ENCODE measurements at regions not wholly inside any gene's neighbourhood (a gene's known extent, or its start where the extent isn't known, plus 50 kb on each side); places are given as distances from the start of the nearest gene placed in this dataset.

- DNase-seq (ENCODE audit: low read depth): no peak
Measured at GRCh38 chr9:126126807-126127206, 199.8 kb upstream of the MVB12B start.

DNA sequence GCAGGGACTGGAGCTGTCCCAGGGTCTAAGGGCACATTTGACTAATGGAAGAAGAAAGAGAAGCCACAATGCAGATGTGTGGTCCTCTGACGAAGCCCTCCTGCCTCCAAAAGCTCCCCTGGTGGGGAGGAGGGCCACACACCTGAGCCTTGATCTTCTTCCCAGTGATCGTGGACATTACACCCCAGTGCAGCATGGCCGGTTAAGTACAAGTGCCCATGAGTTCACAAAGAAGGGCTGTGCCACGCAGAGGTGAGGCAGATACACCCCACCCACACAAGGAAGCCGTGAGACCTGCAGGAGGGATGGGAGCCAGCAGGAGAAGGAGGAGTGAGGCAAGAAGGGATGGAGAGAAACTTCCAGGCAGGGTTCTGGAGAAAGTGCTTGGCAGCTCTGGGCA, 199.0 kb upstream of the MVB12B start:
- DNase-seq (ENCODE audit: low read depth): no peak

GRCh38 chr9:126128494-126129142, 198.0 kb upstream of the MVB12B start:
- no peak for DNase-seq (ENCODE audit: low read depth)

DNA sequence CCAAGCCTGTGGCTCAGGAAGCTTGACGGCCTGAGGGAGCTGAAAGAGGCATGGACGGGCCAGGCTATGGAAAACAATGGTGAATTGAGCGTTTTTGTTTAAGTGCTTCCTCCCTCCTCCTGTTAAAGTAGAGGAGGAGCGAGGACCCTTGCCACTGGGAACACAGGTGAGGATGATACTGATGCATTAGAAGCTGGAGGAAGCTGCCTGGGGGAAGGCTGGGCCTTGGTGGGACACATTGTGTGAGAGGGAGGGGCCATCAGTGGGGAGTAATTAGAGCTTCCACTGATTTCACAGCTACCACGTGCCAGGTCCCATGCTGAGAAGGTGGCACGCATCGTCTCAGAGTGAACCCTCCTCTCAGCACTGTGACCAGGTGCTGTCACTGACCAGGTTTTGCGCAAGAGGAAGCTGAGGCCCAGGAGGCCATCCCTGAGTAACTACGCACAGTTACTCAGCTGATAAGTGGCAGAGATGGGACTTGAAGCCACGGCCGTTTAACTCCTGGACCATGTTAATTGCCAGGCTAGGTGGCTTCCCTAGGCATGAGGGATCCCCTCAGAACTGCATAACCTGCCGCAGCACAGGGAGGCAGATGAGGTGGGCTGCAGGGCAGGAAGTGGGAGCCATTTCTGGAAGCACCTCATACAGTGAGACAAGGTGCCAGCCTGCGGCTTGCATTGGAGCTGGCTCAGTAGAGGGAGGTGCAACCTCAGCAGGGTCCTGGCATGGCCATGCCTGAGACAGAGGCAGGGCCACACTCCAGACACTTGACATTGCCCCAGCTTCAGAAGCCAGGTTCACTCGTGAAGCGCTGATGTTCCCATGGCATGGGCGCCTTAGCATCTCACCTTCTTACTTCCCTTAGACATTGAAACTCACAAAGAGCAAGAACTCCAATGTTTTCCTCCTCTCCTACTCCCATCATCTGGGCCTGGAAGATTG, 195.3 kb upstream of the MVB12B start:
- DNase-seq (ENCODE audit: low read depth): no peak

DNA sequence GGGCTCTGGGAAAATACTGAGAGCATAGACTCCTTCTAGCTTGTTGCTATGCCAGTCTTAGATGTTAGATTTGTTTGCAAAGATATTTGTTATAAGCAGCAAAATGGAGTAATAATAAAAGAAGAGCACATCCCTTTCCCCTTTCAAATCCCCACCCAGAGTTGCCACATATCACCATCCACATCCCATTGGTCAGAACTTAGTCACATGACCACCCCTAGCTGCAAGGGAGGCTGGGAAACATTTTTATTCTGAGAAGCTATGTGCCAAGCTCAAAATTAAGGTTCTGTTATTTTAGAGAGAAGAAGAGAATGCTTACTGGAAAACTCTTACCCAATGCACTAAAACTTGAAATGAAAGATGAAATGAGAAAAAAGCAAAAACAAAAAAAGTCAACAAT, 193.9 kb upstream of the MVB12B start:
- DNase-seq (ENCODE audit: low read depth): no peak

- DNase-seq (ENCODE audit: low read depth): no peak
Measured at GRCh38 chr9:126144196-126144595, 182.4 kb upstream of the MVB12B start.

- DNase-seq (ENCODE audit: low read depth): no peak
Measured at GRCh38 chr9:126144603-126145456, 181.8 kb upstream of the MVB12B start.

- DNase-seq (ENCODE audit: low read depth): no peak
Measured at GRCh38 chr9:126145887-126146253, 180.8 kb upstream of the MVB12B start.

- DNase-seq (ENCODE audit: low read depth): no peak
Measured at GRCh38 chr9:126146254-126147145, 180.1 kb upstream of the MVB12B start.

- no peak for DNase-seq (ENCODE audit: low read depth)
Measured at GRCh38 chr9:126147186-126147935, 179.3 kb upstream of the MVB12B start.

DNA sequence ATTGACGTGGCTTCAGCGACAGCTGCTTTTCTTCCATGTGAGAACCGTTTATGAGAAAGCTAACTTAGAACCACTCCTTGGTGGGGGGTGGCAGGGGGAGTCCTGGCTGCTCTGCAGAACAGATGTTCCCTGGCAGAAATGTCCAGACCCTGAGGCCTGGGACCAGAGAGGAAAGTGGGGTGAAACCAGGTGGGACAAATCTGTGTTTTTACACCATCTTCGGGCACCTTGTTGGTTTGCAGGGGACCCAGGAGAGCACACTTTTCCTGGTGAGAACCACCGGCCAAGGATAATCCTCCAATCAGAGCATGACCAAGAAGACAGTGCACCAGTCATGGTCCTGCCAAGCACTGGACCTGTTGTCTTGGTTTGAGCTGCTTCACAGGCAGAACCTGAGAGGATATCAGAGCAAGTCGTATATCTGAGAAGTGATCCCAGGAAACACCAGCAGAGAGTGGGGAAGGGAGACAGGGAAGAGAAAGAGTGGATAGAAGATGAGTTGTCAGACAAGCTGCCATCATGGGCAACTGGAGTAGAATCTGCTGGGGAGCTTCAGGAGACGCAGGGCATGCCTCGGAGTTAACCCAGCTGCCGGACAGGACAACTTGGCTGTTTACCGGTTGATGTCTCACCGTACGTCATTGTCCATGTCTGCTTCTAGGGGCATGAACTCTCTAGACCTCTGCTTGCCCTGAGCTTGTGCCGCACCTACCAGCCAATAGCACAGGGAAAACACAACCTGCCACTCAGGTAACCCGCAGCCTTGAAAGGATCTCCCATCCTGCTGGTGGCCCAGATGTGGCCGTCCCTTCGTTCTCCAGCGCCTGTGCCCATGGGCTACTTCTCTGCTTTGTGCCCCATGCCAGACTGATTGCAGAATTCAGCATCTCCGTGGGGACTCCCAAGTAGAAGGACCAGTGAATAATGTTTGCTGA, 178.4 kb upstream of the MVB12B start:
- no peak for DNase-seq (ENCODE audit: low read depth)

DNA sequence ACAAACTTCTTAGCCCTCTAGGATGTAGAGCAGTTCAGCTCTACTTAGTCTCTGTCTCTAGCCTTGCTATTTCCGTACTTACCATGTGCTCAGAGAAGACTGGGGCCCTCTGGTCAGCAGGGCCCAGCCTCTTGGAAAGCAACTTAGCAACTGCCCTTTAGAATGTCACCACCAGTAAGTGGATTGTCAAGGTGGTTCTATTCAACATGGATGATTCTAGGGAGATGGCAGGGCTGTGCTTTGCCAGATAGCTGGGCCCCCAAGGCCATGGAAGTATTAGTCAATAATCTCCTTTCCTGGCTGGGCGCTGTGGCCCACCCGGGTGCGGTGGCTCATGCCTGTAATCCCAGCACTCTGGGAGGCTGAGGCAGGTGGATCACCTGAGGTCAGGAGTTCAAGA, 177.6 kb upstream of the MVB12B start:
- DNase-seq (ENCODE audit: low read depth): no peak

- no peak for DNase-seq (ENCODE audit: low read depth)
Measured at GRCh38 chr9:126149661-126150060, 177.0 kb upstream of the MVB12B start.

DNA sequence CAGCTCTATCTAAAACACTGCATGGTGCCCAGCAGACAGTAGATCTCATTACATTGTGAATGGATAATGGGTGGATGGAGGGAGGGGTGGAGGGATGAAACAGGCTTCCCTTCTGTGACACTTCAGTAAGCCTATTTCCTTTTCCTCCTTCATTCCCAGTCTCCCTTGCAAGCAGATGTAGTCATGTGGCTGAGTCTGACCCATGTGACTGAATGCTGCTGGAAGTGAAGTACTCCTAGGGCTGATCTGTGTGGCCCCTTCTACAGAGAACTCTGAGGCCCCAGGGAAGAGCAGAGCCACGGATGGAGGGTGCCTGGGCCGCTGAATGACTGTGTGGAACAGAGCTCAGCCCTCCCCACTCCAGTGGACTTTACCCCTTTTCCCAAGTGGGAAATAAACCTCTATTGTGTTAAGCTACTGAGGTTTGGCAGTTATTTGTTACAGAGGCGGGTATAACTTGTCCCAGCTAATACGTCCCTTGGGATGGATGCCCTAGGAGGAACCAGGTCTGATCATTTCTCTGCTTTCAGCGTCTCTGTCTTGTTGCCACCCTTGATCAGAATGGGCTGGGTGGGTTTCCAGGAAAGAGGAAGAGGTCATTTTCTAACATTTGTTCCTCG, 176.1 kb upstream of the MVB12B start:
- no peak for DNase-seq (ENCODE audit: low read depth)

DNA sequence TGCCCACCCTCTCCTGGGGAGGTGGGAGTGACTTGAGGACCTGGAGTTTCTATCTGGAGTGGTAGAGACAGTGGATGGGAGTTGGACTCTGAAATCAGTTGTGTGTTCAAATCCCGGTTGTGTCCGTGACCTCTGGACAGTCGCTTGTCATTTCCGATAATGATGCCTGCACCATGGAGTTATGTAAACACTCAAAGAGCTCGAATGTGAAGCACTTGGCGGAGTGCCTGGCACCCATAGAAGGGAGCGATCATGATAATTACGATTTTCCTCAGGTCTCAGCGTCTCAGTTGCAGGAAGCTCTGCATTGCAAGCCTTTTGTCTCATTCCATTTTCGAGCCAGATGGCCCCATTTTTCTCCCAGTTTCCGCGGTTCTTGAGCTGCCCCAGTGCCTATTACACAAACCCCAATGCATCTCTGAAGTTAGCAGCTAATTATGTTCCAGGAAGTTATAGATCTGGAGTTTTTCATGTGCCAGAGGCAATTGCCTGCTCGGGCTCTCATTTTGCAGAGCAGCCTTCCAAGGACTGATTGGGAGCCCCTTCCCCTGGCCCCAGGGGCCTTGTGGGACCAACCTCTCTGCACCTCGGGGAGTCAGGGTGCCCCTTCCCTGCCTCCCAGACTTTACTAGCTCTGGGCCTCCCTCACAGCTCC, 175.5 kb upstream of the MVB12B start:
- DNase-seq (ENCODE audit: low read depth): no peak

- no peak for DNase-seq (ENCODE audit: low read depth)
Measured at GRCh38 chr9:126151686-126152134, 174.9 kb upstream of the MVB12B start.

DNA sequence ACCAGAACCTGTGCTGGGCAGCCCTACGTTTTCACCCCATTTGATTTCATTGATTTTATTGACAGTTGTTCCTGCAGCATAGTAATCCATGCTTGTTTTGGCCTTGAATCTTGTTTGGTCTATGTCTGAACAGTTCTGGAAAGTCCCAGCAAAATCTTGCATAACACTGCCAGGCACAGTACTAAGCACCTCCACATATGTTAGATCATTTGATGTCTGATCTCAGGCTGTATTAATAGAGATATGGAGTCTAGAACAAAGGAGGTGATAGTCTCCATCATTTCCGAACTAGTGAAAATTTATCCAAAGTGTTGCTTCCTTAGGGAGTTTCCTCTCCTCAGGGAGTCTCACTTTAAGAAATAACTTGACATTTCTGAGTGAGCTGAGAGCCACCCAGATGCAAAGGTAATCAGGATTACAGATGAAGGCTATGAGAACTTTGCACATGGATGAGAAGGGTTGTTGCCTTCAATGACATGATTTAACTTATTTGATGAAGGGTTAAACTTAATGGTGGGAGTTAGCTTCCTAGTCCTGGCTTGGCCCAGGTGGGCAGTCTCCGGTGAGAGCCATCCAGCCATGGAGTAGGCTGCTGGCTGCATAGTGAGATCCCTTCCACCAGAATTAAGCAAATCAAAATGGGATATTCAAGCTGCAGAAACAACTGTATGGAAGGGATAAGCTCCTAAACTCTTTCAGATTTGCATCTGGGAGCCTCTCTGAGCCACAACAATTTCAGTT, 173.8 kb upstream of the MVB12B start:
- no peak for DNase-seq (ENCODE audit: low read depth)

- no peak for DNase-seq (ENCODE audit: low read depth)
Measured at GRCh38 chr9:126153382-126153781, 173.2 kb upstream of the MVB12B start.

All from activated T-cell treated with anti-CD3 and anti-CD28 coated beads for 1 hour (primary cell).